ENCODE measurements at regions not wholly inside any gene's neighbourhood (a gene's known extent, or its start where the extent isn't known, plus 50 kb on each side); places are given as distances from the start of the nearest gene placed in this dataset.

DNA sequence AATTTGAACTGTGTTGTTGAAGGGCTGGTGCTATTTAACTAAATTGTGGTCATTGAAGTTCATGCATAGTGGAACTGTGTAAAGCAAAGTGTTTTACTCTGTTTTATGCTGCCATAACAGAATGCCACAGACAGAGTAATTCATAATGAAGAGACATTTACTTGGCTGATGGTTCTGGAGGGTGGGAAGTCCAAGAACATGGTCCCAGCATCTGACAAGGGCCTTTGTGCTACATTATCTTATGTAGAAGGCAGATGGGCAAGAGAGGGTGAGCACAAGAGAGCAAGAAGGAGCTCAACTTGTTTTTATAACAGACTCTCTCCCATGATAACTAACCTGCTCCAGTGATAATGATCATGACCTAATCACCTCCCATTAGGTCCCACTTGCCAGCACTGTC is 101.9 kb upstream of the NR3C1 start:
- TF ChIP-seq, protein P1, sequence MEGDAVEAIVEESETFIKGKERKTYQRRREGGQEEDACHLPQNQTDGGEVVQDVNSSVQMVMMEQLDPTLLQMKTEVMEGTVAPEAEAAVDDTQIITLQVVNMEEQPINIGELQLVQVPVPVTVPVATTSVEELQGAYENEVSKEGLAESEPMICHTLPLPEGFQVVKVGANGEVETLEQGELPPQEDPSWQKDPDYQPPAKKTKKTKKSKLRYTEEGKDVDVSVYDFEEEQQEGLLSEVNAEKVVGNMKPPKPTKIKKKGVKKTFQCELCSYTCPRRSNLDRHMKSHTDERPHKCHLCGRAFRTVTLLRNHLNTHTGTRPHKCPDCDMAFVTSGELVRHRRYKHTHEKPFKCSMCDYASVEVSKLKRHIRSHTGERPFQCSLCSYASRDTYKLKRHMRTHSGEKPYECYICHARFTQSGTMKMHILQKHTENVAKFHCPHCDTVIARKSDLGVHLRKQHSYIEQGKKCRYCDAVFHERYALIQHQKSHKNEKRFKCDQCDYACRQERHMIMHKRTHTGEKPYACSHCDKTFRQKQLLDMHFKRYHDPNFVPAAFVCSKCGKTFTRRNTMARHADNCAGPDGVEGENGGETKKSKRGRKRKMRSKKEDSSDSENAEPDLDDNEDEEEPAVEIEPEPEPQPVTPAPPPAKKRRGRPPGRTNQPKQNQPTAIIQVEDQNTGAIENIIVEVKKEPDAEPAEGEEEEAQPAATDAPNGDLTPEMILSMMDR (IDR thresholded peaks at IDR 0.05 in 2 of 3, conservative IDR thresholded peaks at IDR 0.05 in 1 of 3; ENCODE audit: insufficient read depth in 2 of 3, low read depth in 1 of 3, low read length in 3 of 3) = no peak
- TF ChIP-seq PHF8 (IDR thresholded peaks at IDR 0.05; ENCODE audit: borderline replicate concordance, low read length) = no peak
- no peak for TF ChIP-seq SMC3 (conservative IDR thresholded peaks at IDR 0.05; ENCODE audit: insufficient read depth, low read depth, low read length)
- TF ChIP-seq, protein P2, sequence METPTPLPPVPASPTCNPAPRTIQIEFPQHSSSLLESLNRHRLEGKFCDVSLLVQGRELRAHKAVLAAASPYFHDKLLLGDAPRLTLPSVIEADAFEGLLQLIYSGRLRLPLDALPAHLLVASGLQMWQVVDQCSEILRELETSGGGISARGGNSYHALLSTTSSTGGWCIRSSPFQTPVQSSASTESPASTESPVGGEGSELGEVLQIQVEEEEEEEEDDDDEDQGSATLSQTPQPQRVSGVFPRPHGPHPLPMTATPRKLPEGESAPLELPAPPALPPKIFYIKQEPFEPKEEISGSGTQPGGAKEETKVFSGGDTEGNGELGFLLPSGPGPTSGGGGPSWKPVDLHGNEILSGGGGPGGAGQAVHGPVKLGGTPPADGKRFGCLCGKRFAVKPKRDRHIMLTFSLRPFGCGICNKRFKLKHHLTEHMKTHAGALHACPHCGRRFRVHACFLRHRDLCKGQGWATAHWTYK (CRISPR knock-in tag; IDR thresholded peaks at IDR 0.05) = no peak
- TF ChIP-seq ZNF780A (CRISPR knock-in tag; IDR thresholded peaks at IDR 0.05) = no peak
- TF ChIP-seq, protein P3, sequence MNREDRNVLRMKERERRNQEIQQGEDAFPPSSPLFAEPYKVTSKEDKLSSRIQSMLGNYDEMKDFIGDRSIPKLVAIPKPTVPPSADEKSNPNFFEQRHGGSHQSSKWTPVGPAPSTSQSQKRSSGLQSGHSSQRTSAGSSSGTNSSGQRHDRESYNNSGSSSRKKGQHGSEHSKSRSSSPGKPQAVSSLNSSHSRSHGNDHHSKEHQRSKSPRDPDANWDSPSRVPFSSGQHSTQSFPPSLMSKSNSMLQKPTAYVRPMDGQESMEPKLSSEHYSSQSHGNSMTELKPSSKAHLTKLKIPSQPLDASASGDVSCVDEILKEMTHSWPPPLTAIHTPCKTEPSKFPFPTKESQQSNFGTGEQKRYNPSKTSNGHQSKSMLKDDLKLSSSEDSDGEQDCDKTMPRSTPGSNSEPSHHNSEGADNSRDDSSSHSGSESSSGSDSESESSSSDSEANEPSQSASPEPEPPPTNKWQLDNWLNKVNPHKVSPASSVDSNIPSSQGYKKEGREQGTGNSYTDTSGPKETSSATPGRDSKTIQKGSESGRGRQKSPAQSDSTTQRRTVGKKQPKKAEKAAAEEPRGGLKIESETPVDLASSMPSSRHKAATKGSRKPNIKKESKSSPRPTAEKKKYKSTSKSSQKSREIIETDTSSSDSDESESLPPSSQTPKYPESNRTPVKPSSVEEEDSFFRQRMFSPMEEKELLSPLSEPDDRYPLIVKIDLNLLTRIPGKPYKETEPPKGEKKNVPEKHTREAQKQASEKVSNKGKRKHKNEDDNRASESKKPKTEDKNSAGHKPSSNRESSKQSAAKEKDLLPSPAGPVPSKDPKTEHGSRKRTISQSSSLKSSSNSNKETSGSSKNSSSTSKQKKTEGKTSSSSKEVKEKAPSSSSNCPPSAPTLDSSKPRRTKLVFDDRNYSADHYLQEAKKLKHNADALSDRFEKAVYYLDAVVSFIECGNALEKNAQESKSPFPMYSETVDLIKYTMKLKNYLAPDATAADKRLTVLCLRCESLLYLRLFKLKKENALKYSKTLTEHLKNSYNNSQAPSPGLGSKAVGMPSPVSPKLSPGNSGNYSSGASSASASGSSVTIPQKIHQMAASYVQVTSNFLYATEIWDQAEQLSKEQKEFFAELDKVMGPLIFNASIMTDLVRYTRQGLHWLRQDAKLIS (CRISPR knock-in tag; IDR thresholded peaks at IDR 0.05) = no peak
- TF ChIP-seq POLR2AphosphoS5 (IDR thresholded peaks at IDR 0.05; ENCODE audit: control insufficient read depth, insufficient read depth, low read depth, low read length) = no peak

All from K562 (cell line).